ENCODE measurements at regions not wholly inside any gene's neighbourhood (a gene's known extent, or its start where the extent isn't known, plus 50 kb on each side); places are given as distances from the start of the nearest gene placed in this dataset.
A peak's percentile ranks its signal among the peaks of the same experiment; 100 is the strongest.
"Not testable (repeated sequence)": the region's sequence is repeated elsewhere in the genome, so short reads cannot be mapped to it uniquely, and the experiment has no call there.

GRCh38 chr4:4057226-4057625 lies 169.5 kb downstream of the OTOP1 start:
- H3K79me2 ChIP-seq (ENCODE audit: control insufficient read depth, insufficient read depth, low read length); H3K9ac ChIP-seq (ENCODE audit: insufficient read depth in 1 of 2, low read depth in 2 of 2, low read length in 2 of 2); CTCF ChIA-PET (ENCODE audit: low intra/inter-chr PET ratio); H3K4me1 ChIP-seq (replicated peaks in 1 of 2; ENCODE audit: control insufficient read depth in 2 of 2, insufficient read depth in 2 of 2, low read length in 2 of 2); H4K20me1 ChIP-seq (replicated peaks; ENCODE audit: control insufficient read depth, insufficient read depth, low read length); H2AFZ ChIP-seq (ENCODE audit: low read depth, low read length); BruUV-seq (replicated peaks); H3K27me3 ChIP-seq (ENCODE audit: control insufficient read depth in 2 of 2, insufficient read depth in 2 of 2, low read length in 2 of 2); ATAC-seq; FAIRE-seq; H3K4me2 ChIP-seq (ENCODE audit: insufficient read depth, low read length); H3K9me1 ChIP-seq (ENCODE audit: control insufficient read depth, insufficient read depth, low read length); POLR2A ChIA-PET; in situ Hi-C loops (cut with MboI); DNase-seq (ENCODE audit: extremely low read depth in 1 of 4, low spot score in 3 of 4); H3K4me3 ChIP-seq; H3K27ac ChIP-seq (ENCODE audit: extremely low read depth, low read depth, low read length); H3K36me3 ChIP-seq (ENCODE audit: control insufficient read depth, insufficient read depth, low read length); H3K9me3 ChIP-seq (replicated peaks; ENCODE audit: control insufficient read depth, insufficient read depth, low read depth, low read length); intact Hi-C loops (cut with micrococcal nuclease): not testable (repeated sequence)
- TF ChIP-seq MAFF (IDR thresholded peaks at IDR 0.05; ENCODE audit: low read length) (peak; percentile 30; the same call in 1 of the 2 replicates), NFE2L1 (tag; IDR thresholded peaks at IDR 0.05; ENCODE audit: borderline replicate concordance, low read depth) (peak; percentile 36; the same call in 1 of the 2 replicates), MAFG (tag; conservative IDR thresholded peaks at IDR 0.05) (peak; percentile 63; the same call in 1 of the 2 replicates), MAFK (IDR thresholded peaks at IDR 0.05; ENCODE audit: low read length) (peak; percentile 32; the same call in 1 of the 2 replicates), NFE2 (IDR thresholded peaks at IDR 0.05; ENCODE audit: low read depth) (peak; percentile 66), ZNF316 (IDR thresholded peaks at IDR 0.05) (peak; percentile 61; the same call in 1 of the 2 replicates), ZNF146 (CRISPR knock-in tag; IDR thresholded peaks at IDR 0.05; ENCODE audit: unreplicated experiment) (peak; percentile 32), C11orf30 (IDR thresholded peaks at IDR 0.05; ENCODE audit: low read depth) (peak; percentile 59)
- WGBS (ENCODE audit: insufficient coverage, low coverage, missing lambda C conversion rate), result 13% methylated on average over 1 of the region's 3 CpGs

- H2AFZ ChIP-seq (ENCODE audit: low read depth, low read length); H3K9ac ChIP-seq (ENCODE audit: insufficient read depth in 1 of 2, low read depth in 2 of 2, low read length in 2 of 2); ATAC-seq; BruUV-seq (replicated peaks); FAIRE-seq; POLR2A ChIA-PET; intact Hi-C loops (cut with micrococcal nuclease); in situ Hi-C loops (cut with MboI); DNase-seq (ENCODE audit: extremely low read depth in 1 of 4, low spot score in 3 of 4); H3K79me2 ChIP-seq (ENCODE audit: control insufficient read depth, insufficient read depth, low read length); H3K9me1 ChIP-seq (ENCODE audit: control insufficient read depth, insufficient read depth, low read length); H3K27me3 ChIP-seq (ENCODE audit: control insufficient read depth in 2 of 2, insufficient read depth in 2 of 2, low read length in 2 of 2); H3K4me3 ChIP-seq; H3K4me1 ChIP-seq (replicated peaks in 1 of 2; ENCODE audit: control insufficient read depth in 2 of 2, insufficient read depth in 2 of 2, low read length in 2 of 2); H3K4me2 ChIP-seq (ENCODE audit: insufficient read depth, low read length); CTCF ChIA-PET (ENCODE audit: low intra/inter-chr PET ratio); H3K9me3 ChIP-seq (replicated peaks; ENCODE audit: control insufficient read depth, insufficient read depth, low read depth, low read length); H3K27ac ChIP-seq (ENCODE audit: extremely low read depth, low read depth, low read length); H3K36me3 ChIP-seq (ENCODE audit: control insufficient read depth, insufficient read depth, low read length); H4K20me1 ChIP-seq (replicated peaks; ENCODE audit: control insufficient read depth, insufficient read depth, low read length): not testable (repeated sequence)
- 0% methylated on average over 6 of the region's 6 CpGs for WGBS (ENCODE audit: insufficient coverage, low coverage, missing lambda C conversion rate)
Measured at GRCh38 chr4:4084171-4084570, 142.6 kb downstream of the OTOP1 start.

All from K562 (cell line).